Glutamatergic neuron (in vitro differentiated cells): ENCODE measurements at regions not wholly inside any gene's neighbourhood (a gene's known extent, or its start where the extent isn't known, plus 50 kb on each side); places are given as distances from the start of the nearest gene placed in this dataset.
"Not testable (repeated sequence)": the region's sequence is repeated elsewhere in the genome, so short reads cannot be mapped to it uniquely, and the experiment has no call there.

Experiments used
- DNase-seq: peaks from one replicate; pipeline ENCODE4 v3.0.0; 2022
- H3K27ac Mint-ChIP-seq: one replicate; pipeline ENCODE4 v1.8.0; 2020; ENCODE audit warnings: mild to moderate bottlenecking, mixed read lengths, inconsistent platforms; ENCODE audit not compliant: unreplicated experiment
- H3K27me3 Mint-ChIP-seq: one replicate; pipeline ENCODE4 v1.8.0; 2020; ENCODE audit warnings: mild to moderate bottlenecking, moderate library complexity, mixed read lengths, inconsistent platforms; ENCODE audit not compliant: unreplicated experiment
- H3K36me3 Mint-ChIP-seq: one replicate; pipeline ENCODE4 v1.8.0; 2020; ENCODE audit warnings: mild to moderate bottlenecking, mixed read lengths, inconsistent platforms; ENCODE audit not compliant: unreplicated experiment
- H3K4me1 Mint-ChIP-seq: one replicate; pipeline ENCODE4 v1.8.0; 2020; ENCODE audit warnings: mild to moderate bottlenecking, low read depth, mixed read lengths, inconsistent platforms; ENCODE audit not compliant: unreplicated experiment
- H3K4me3 Mint-ChIP-seq: one replicate; pipeline ENCODE4 v1.8.0; 2020; ENCODE audit warnings: mild to moderate bottlenecking, mixed read lengths, inconsistent platforms; ENCODE audit not compliant: unreplicated experiment
- H3K9me3 Mint-ChIP-seq: one replicate; pipeline ENCODE4 v1.8.0; 2020; ENCODE audit warnings: mild to moderate bottlenecking, moderate library complexity, mixed read lengths, inconsistent platforms; ENCODE audit not compliant: unreplicated experiment
- CTCF ChIP-seq: fragments of 200-600 bp; sonication (generic); IDR thresholded peaks from one replicate; pipeline ENCODE4 v1.5.0; 2021; ENCODE audit not compliant: partially characterized antibody, unreplicated experiment

- H3K9me3 Mint-ChIP-seq: no peaks in the 10 kb centered on the region
- no peak overlapping the region for H3K4me3 Mint-ChIP-seq
- no peaks in the 10 kb centered on the region for H3K27me3 Mint-ChIP-seq
- no peak for TF ChIP-seq CTCF
- no peak overlapping the region for H3K27ac Mint-ChIP-seq
- no peaks in the 10 kb centered on the region for H3K4me1 Mint-ChIP-seq
- DNase-seq: no peak
- peaks cover 5% of the 10 kb centered on the region for H3K36me3 Mint-ChIP-seq
These were observed 179.1 kb upstream of the IL1RAPL1 start for GRCh38 chrX:28408017-28408723.

- no peaks in the 10 kb centered on the region for H3K27me3 Mint-ChIP-seq
- no peak for DNase-seq
- H3K9me3 Mint-ChIP-seq: no peaks in the 10 kb centered on the region
- no peaks in the 10 kb centered on the region for H3K36me3 Mint-ChIP-seq
- H3K4me3 Mint-ChIP-seq: no peak overlapping the region
- H3K4me1 Mint-ChIP-seq: no peaks in the 10 kb centered on the region
- H3K27ac Mint-ChIP-seq: no peak overlapping the region
- TF ChIP-seq CTCF: no peak
These were observed 188.9 kb upstream of the IL1RAPL1 start for GRCh38 chrX:28398342-28398741.

DNA sequence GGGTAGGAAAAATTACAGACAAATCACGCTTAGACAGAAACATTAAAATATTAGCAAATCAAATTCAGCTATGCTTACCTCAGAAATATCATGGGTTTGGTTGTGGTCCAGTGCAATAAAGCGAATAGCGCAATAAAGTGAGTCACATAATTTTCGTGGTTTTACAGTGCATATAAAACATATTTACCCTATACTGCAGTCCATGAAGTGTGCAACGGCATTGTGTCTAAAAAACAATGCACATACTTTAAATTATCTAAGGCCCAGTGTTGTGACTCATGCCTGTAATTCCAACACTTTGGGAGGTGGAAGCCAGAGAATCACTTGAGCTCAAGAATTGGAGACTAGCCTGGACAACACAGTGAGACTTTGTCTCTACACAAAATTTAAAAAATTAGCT, 195.7 kb upstream of the IL1RAPL1 start:
- no peak for DNase-seq
- TF ChIP-seq CTCF: no peak
- no peaks in the 10 kb centered on the region for H3K4me1 Mint-ChIP-seq
- H3K4me3 Mint-ChIP-seq: no peak overlapping the region
- H3K36me3 Mint-ChIP-seq: no peaks in the 10 kb centered on the region
- H3K9me3 Mint-ChIP-seq: no peaks in the 10 kb centered on the region
- no peaks in the 10 kb centered on the region for H3K27me3 Mint-ChIP-seq
- H3K27ac Mint-ChIP-seq: no peak overlapping the region

DNA sequence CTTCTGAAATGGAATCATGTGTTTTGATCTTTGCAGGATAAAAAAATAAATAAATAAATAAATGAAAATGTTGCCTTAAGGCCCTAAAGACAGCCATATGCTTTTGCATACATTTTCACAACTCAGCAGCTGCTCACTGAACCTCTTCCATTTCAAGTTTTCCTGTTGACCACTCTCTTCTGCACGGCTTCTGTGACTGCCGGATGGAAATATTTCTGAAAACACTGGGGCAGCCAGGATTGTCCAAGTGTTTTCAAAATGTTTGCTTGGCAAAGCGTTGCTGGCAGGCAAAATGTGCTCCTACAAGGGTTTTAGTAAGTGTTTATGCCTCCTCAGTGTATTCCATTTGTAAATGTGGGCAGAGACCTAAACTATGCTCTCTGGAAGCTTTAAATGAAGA, 208.1 kb upstream of the IL1RAPL1 start:
- DNase-seq: no peak
- no peaks in the 10 kb centered on the region for H3K27me3 Mint-ChIP-seq
- H3K36me3 Mint-ChIP-seq: no peaks in the 10 kb centered on the region
- no peak for TF ChIP-seq CTCF
- peak overlapping the region; percentile 55 for H3K27ac Mint-ChIP-seq
- no peak overlapping the region for H3K4me3 Mint-ChIP-seq
- H3K9me3 Mint-ChIP-seq: peaks cover 1% of the 10 kb centered on the region
- peaks cover 9% of the 10 kb centered on the region for H3K4me1 Mint-ChIP-seq

- not testable (repeated sequence) for H3K27ac Mint-ChIP-seq, H3K36me3 Mint-ChIP-seq, DNase-seq, H3K4me1 Mint-ChIP-seq, H3K27me3 Mint-ChIP-seq, H3K9me3 Mint-ChIP-seq, H3K4me3 Mint-ChIP-seq
These were observed 219.6 kb upstream of the IL1RAPL1 start for GRCh38 chrX:28367649-28368048.
